Breast epithelium (tissue), 4 donors: ENCODE measurements at regions not wholly inside any gene's neighbourhood (a gene's known extent, or its start where the extent isn't known, plus 50 kb on each side); places are given as distances from the start of the nearest gene placed in this dataset.

ENCODE experiments used
- DNase-seq, 2 donors: peaks; one replicate each; pipeline ENCODE4 v3.0.0-alpha.2; 2019; ENCODE audit warnings: low spot score in 2 of 2
- H3K27ac ChIP-seq, 2 donors: fragments of 200-600 bp; sonication (generic) in 1 of 2; one replicate each; pipeline ENCODE4 v1.5.1; 2016 to 2019; ENCODE audit warnings: mild to moderate bottlenecking in 1 of 2
- H3K27me3 ChIP-seq, 2 donors: fragments of 200-600 bp; sonication (generic) in 1 of 2; one replicate each; pipeline versions ENCODE4 v1.5.1 to v1.6.0; 2017 to 2019; ENCODE audit warnings: control low read depth in 1 of 2, mild to moderate bottlenecking in 1 of 2
- H3K36me3 ChIP-seq: fragments of 200-600 bp; one replicate; pipeline ENCODE4 v1.5.1; 2019
- H3K4me1 ChIP-seq, 2 donors: fragments of 200-600 bp; sonication (generic); one replicate each; pipeline ENCODE4 v1.5.1; 2016 to 2019; ENCODE audit warnings: control low read depth in 1 of 2
- H3K4me3 ChIP-seq, 3 donors: fragments of 200-600 bp; sonication (generic); 1 replicate in 2 of 3; 2 replicates in 1 of 3; pipeline ENCODE4 v1.5.1; 2016 to 2019; ENCODE audit warnings: mild to moderate bottlenecking in 3 of 3, moderate library complexity in 2 of 3
- H3K9me3 ChIP-seq, 2 donors: fragments of 200-600 bp; sonication (generic) in 1 of 2; one replicate each; pipeline ENCODE4 v1.5.1; 2016 to 2019; ENCODE audit warnings: control low read depth in 1 of 2
- POLR2A ChIP-seq: fragments of 450-650 bp; IDR thresholded peaks from one replicate; pipeline ENCODE4 v1.6.1; 2016; ENCODE audit warnings: antibody characterized with exemption, mild to moderate bottlenecking, moderate library complexity
- POLR2AphosphoS5 ChIP-seq, 3 donors: sonication (generic); formaldehyde crosslinking; IDR thresholded peaks; one replicate each; pipeline ENCODE4 v1.6.1; 2017; ENCODE audit warnings: antibody characterized with exemption in 3 of 3
- intact Hi-C: fragments of 100-400 bp; cut with DNase I; formaldehyde crosslinking; loops from one replicate; pipeline ENCODE4 v1.15.1; 2023; ENCODE audit warnings: low total_unique reads
- TF ChIP-seq, protein P1 (sequence below), 3 donors: fragments of 450-650 bp; IDR thresholded peaks; one replicate each; pipeline ENCODE4 v1.5.1; 2016 to 2017; ENCODE audit warnings: antibody characterized with exemption in 3 of 3, mild to moderate bottlenecking in 3 of 3, moderate library complexity in 3 of 3

DNA sequence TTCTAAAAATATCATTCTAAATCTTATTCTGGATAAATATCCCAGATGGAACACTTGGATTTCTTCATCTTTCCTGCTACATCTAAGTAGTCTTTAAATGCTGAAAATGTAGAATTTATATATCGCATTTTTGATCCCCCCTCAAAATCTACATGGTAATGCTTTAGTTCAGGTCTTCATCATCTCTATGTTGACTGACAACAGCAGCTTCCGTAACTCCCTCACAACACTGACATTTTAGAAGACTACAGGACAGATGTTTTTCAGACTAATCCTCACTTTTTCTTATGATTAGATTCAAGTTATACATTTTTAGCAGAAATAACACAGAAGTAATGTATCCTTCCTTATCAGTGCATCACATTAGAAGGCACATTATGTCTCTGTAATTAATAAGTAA is 336.5 kb downstream of the LMO4 start:
- intact Hi-C loops: no loop called here
- no peaks in the 10 kb centered on the region for H3K27me3 ChIP-seq
- no peak overlapping the region for H3K27ac ChIP-seq
- no peak overlapping the region for H3K4me3 ChIP-seq
- TF ChIP-seq POLR2AphosphoS5 (IDR thresholded peaks at IDR 0.05): no peak
- no peak for TF ChIP-seq POLR2A
- TF ChIP-seq, protein P1, sequence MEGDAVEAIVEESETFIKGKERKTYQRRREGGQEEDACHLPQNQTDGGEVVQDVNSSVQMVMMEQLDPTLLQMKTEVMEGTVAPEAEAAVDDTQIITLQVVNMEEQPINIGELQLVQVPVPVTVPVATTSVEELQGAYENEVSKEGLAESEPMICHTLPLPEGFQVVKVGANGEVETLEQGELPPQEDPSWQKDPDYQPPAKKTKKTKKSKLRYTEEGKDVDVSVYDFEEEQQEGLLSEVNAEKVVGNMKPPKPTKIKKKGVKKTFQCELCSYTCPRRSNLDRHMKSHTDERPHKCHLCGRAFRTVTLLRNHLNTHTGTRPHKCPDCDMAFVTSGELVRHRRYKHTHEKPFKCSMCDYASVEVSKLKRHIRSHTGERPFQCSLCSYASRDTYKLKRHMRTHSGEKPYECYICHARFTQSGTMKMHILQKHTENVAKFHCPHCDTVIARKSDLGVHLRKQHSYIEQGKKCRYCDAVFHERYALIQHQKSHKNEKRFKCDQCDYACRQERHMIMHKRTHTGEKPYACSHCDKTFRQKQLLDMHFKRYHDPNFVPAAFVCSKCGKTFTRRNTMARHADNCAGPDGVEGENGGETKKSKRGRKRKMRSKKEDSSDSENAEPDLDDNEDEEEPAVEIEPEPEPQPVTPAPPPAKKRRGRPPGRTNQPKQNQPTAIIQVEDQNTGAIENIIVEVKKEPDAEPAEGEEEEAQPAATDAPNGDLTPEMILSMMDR (IDR thresholded peaks at IDR 0.05): no peak
- H3K36me3 ChIP-seq: no peaks in the 10 kb centered on the region
- no peaks in the 10 kb centered on the region for H3K4me1 ChIP-seq
- H3K9me3 ChIP-seq: peaks cover 5 to 9% of the 10 kb centered on the region in 2 donors
- DNase-seq: no peak

DNA sequence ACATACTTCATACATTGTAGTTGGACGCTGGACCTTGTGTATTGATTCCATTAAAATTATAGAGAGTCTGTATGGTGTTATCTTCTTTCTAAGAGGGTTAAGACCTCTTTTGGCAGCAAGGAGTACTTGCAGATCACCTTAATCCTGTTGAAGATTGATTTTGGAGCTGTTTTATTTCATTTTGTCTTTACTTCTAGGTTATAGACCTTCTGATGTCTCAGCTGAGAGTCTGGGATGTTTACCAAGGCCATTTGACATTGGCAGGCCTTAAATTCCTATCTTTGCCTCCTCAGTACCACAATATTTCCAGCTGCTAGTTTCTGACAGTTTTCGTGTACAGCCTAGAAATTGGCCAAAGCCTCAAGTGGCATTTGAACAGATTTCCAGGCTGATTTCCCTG is 338.0 kb downstream of the LMO4 start:
- Histone ChIP-seq H3K4me3 (no peak overlapping the region), H3K9me3 (no peaks in the 10 kb centered on the region), H3K27me3 (no peaks in the 10 kb centered on the region), H3K4me1 (no peaks in the 10 kb centered on the region), H3K36me3 (no peaks in the 10 kb centered on the region), H3K27ac (no peak overlapping the region)
- DNase-seq: no peak
- TF ChIP-seq POLR2AphosphoS5 (IDR thresholded peaks at IDR 0.05) (no peak), POLR2A (no peak)
- TF ChIP-seq, protein P1 (IDR thresholded peaks at IDR 0.05): no peak
- intact Hi-C loops: no loop called here

DNA sequence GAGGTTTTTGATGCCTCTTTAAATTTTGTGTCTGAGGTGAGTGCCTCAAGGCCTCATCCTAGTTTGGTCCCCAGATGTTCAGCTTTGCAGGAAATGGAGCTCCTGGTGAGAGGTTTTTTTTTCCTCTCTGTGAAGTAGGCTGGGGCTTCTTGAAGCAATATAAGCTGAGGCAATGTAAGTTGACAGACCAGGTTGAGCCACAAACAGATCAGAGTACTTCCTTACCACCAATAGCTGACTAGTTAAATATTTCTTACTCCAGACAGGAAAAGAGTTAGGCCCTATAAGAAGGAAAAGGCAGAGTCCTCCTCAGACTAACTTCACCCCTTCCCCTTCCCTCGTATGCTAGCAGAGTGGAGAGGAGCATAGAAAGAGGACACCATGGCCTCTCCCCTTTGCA is 341.0 kb downstream of the LMO4 start:
- intact Hi-C loops: no loop called here
- TF ChIP-seq, protein P1 (IDR thresholded peaks at IDR 0.05): no peak
- TF ChIP-seq POLR2AphosphoS5 (IDR thresholded peaks at IDR 0.05) (no peak), POLR2A (no peak)
- Histone ChIP-seq H3K36me3 (no peaks in the 10 kb centered on the region), H3K27me3 (no peaks in the 10 kb centered on the region), H3K9me3 (no peaks in the 10 kb centered on the region), H3K4me3 (no peak overlapping the region), H3K4me1 (no peaks in the 10 kb centered on the region), H3K27ac (no peak overlapping the region)
- no peak for DNase-seq

DNA sequence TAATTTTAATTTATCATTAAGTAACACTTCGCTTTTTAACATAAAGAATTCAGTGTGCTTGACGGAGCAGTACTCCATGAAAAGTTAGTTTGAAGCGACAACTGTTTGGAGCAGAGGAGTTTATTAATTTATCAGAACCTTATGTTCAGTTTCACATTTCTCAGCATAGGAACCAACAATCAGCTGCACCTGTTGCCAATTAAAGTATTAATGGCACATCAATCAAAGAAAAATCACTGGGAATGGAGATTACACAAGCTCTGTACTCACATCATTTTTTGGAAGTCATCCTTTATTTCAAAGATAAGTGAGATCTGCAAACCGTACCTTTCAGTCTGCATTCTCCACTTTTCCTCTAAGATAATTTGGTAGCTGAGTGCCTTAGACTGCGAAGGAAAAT is 344.6 kb downstream of the LMO4 start:
- TF ChIP-seq POLR2AphosphoS5 (IDR thresholded peaks at IDR 0.05) (no peak), POLR2A (no peak)
- TF ChIP-seq, protein P1 (IDR thresholded peaks at IDR 0.05): no peak

DNA sequence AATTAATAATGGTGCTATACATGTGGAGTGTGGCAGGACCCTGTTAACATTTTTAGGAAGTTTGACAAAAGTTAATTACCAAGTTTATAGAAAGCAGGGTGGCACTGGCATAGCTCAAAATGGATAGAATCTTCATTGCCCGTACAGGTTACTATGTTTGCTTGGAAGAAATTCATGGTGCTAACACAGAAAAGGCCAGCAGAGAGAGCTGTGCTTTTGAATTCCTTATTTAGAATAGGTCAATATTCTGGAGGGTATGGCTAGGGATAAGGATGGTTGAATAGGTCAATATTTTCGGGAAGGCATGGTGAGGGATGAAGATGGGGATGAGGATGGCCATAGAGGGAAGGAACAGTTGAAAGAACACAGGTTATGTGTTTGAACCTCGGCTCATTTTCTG is 345.1 kb downstream of the LMO4 start:
- no peak overlapping the region for H3K4me3 ChIP-seq
- no peak overlapping the region for H3K27ac ChIP-seq
- H3K9me3 ChIP-seq: no peaks in the 10 kb centered on the region
- no peaks in the 10 kb centered on the region for H3K4me1 ChIP-seq
- TF ChIP-seq, protein P1 (IDR thresholded peaks at IDR 0.05): no peak
- TF ChIP-seq POLR2AphosphoS5 (IDR thresholded peaks at IDR 0.05) (no peak), POLR2A (no peak)
- H3K36me3 ChIP-seq: no peaks in the 10 kb centered on the region
- DNase-seq: no peak
- intact Hi-C loops: no loop called here
- no peaks in the 10 kb centered on the region for H3K27me3 ChIP-seq

More for the DNA sequence above, 344.6 kb downstream of the LMO4 start:
- H3K9me3 ChIP-seq: no peaks in the 10 kb centered on the region
- H3K27me3 ChIP-seq: no peaks in the 10 kb centered on the region
- H3K36me3 ChIP-seq: no peaks in the 10 kb centered on the region
- intact Hi-C loops: no loop called here
- no peak for DNase-seq
- H3K4me3 ChIP-seq: no peak overlapping the region
- H3K4me1 ChIP-seq: no peaks in the 10 kb centered on the region
- H3K27ac ChIP-seq: no peak overlapping the region
